Transverse colon (tissue), 4 donors: ENCODE measurements at regions not wholly inside any gene's neighbourhood (a gene's known extent, or its start where the extent isn't known, plus 50 kb on each side); places are given as distances from the start of the nearest gene placed in this dataset.

Source experiments
- POLR2AphosphoS5 ChIP-seq, 3 donors: sonication (generic); formaldehyde crosslinking; IDR thresholded peaks; one replicate each; pipeline ENCODE4 v1.6.1; 2016; ENCODE audit warnings: antibody characterized with exemption in 3 of 3
- TF ChIP-seq, protein P1 (sequence below), 5 experiments: fragments of 200-600 bp in 3 of 5; fragments of 450-650 bp in 2 of 5; sonication (generic) in 3 of 5; IDR thresholded peaks; 1 replicate in 2 of 5; 2 replicates in 3 of 5; pipeline ENCODE4 v1.5.1; 2016 to 2017; ENCODE audit warnings: antibody characterized with exemption in 5 of 5, inconsistent platforms in 3 of 5, mild to moderate bottlenecking in 2 of 5, moderate library complexity in 1 of 5

DNA sequence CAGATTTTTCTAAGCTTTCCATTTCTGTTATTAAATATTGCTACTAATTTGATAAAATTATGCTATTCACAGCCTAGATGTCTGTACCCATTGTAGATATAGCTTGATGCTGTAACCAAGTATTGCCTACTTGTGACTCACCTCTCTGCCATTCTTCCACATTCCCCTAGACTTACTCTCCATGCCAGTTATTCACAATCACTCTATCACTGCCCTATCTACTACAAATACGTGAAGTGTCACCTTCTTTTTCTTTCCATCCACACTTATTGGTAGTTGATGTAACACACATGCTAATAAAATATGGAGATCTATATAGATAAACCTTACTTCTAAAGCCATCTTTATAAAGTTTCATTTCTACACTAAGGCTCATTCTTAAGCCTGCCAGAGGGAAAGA lies 179.4 kb upstream of the PACRGL start:
- no peak for TF ChIP-seq POLR2AphosphoS5 (IDR thresholded peaks at IDR 0.05)
- TF ChIP-seq, protein P1, sequence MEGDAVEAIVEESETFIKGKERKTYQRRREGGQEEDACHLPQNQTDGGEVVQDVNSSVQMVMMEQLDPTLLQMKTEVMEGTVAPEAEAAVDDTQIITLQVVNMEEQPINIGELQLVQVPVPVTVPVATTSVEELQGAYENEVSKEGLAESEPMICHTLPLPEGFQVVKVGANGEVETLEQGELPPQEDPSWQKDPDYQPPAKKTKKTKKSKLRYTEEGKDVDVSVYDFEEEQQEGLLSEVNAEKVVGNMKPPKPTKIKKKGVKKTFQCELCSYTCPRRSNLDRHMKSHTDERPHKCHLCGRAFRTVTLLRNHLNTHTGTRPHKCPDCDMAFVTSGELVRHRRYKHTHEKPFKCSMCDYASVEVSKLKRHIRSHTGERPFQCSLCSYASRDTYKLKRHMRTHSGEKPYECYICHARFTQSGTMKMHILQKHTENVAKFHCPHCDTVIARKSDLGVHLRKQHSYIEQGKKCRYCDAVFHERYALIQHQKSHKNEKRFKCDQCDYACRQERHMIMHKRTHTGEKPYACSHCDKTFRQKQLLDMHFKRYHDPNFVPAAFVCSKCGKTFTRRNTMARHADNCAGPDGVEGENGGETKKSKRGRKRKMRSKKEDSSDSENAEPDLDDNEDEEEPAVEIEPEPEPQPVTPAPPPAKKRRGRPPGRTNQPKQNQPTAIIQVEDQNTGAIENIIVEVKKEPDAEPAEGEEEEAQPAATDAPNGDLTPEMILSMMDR (IDR thresholded peaks at IDR 0.05) = no peak
